A549 (cell line): ENCODE measurements at regions not wholly inside any gene's neighbourhood (a gene's known extent, or its start where the extent isn't known, plus 50 kb on each side); places are given as distances from the start of the nearest gene placed in this dataset.

Source experiments
- ATAC-seq, 2 experiments: fragments of 200-7000 bp in 1 of 2; fragments of >200 bp in 1 of 2; cut with Nextera tagmentation in 1 of 2; cut with Tn5 transposase in 1 of 2; 3 replicates each; pipeline versions ENCODE4 v1.8.0 to v1.9.1; 2018 to 2020; ENCODE audit warnings: mild to moderate bottlenecking in 1 of 2, moderate library complexity in 1 of 2
- CTCF ChIA-PET: fragments of 300-600 bp; sonication (Branson Sonifier 250); formaldehyde crosslinking; extraction: SDS; loops from one replicate; lab custom pipeline; 2021; ENCODE audit warnings: antibody characterized with exemption, inconsistent platforms; lab: Yijun Ruan, JAX
- POLR2A ChIA-PET: fragments of 350-600 bp; formaldehyde crosslinking; extraction: SDS; loops from one replicate; lab custom pipeline; 2021; ENCODE audit warnings: antibody characterized with exemption, inconsistent platforms; lab: Yijun Ruan, JAX
- DNase-seq, 2 experiments: peaks; one replicate each; pipeline versions ENCODE4 v3.0.0 to v3.0.0-alpha.2; 2011 to 2016; ENCODE audit warnings: low read depth in 1 of 2, low spot score in 1 of 2
- FAIRE-seq: peaks from 2 replicates; lab custom pipeline; 2011; peaks lifted over from hg19 to GRCh38; lab: Jason Lieb, UNC
- H3K27ac ChIP-seq, 2 experiments: fragments of >200 bp; sonication (Bioruptor Twin); formaldehyde crosslinking; 3 replicates each; pipeline ENCODE4 v1.5.1; 2016 to 2017
- H3K4me1 ChIP-seq: fragments of >200 bp; sonication (Bioruptor Twin); formaldehyde crosslinking; 3 replicates; pipeline ENCODE4 v1.6.1; 2016
- H3K4me2 ChIP-seq: fragments of >200 bp; sonication (Bioruptor Twin); formaldehyde crosslinking; 3 replicates; pipeline ENCODE4 v1.6.1; 2016
- H3K4me3 ChIP-seq: fragments of >200 bp; sonication (Bioruptor Twin); formaldehyde crosslinking; 3 replicates; pipeline ENCODE4 v1.5.1; 2016
- H3K9me3 ChIP-seq: fragments of >200 bp; sonication (Bioruptor Twin); formaldehyde crosslinking; 3 replicates; pipeline ENCODE4 v1.6.1; 2016
- CHD2 ChIP-seq: fragments of 150-350 bp; IDR thresholded peaks from 2 replicates; pipeline ENCODE4 v1.6.1; 2014; ENCODE audit warnings: low read length; ENCODE audit not compliant: partially characterized antibody
- EHF ChIP-seq: fragments of 250-450 bp; sonication (Bioruptor Pico); IDR thresholded peaks from 2 replicates; pipeline ENCODE4 v1.5.0; 2020; ENCODE audit warnings: mild to moderate bottlenecking
- ESRRA ChIP-seq: fragments of 150-350 bp; IDR thresholded peaks from 2 replicates; pipeline ENCODE4 v1.6.1; 2014; ENCODE audit warnings: mild to moderate bottlenecking, low read length, borderline replicate concordance
- FOXS1 ChIP-seq: fragments of 250-450 bp; sonication (Bioruptor Pico); IDR thresholded peaks from 2 replicates; pipeline ENCODE4 v1.5.0; 2020; ENCODE audit warnings: mild to moderate bottlenecking, moderate library complexity
- HDAC2 ChIP-seq: fragments of 200-600 bp; sonication (generic); IDR thresholded peaks from 2 replicates; pipeline ENCODE4 v1.6.1; 2016
- HEYL ChIP-seq: fragments of 250-450 bp; sonication (Bioruptor Pico); IDR thresholded peaks from 2 replicates; pipeline ENCODE4 v1.8.0; 2021; ENCODE audit warnings: mild to moderate bottlenecking, moderate library complexity
- HOXB13 ChIP-seq: fragments of 250-450 bp; sonication (Bioruptor Pico); IDR thresholded peaks from 2 replicates; pipeline ENCODE4 v1.5.0; 2020; ENCODE audit warnings: low read depth, mild to moderate bottlenecking, moderate library complexity
- JUN ChIP-seq, 2 experiments: fragments of >200 bp; sonication (Bioruptor Twin); formaldehyde crosslinking; IDR thresholded peaks; 2 replicates in 1 of 2; 3 replicates in 1 of 2; pipeline ENCODE4 v1.6.1; 2016 to 2017
- JUNB ChIP-seq: fragments of >200 bp; sonication (Bioruptor Twin); formaldehyde crosslinking; IDR thresholded peaks from 2 replicates; pipeline ENCODE4 v1.6.1; 2016
- KDM1A ChIP-seq: fragments of 200-600 bp; sonication (generic); IDR thresholded peaks from 2 replicates; pipeline ENCODE4 v1.6.1; 2016; ENCODE audit warnings: low read depth, mild to moderate bottlenecking
- KDM5A ChIP-seq: fragments of 200-600 bp; sonication (generic); IDR thresholded peaks from 2 replicates; pipeline ENCODE4 v1.6.1; 2016; ENCODE audit warnings: antibody characterized with exemption, mild to moderate bottlenecking
- MAZ ChIP-seq: fragments of 150-350 bp; IDR thresholded peaks from 2 replicates; pipeline ENCODE4 v1.6.1; 2014; ENCODE audit warnings: antibody characterized with exemption, low read depth, low read length, borderline replicate concordance
- MYC ChIP-seq: IDR thresholded peaks from 2 replicates; pipeline ENCODE4 v1.6.1; 2012; ENCODE audit warnings: mild to moderate bottlenecking, inconsistent platforms, low read length, improper control_type of control experiment, borderline replicate concordance
- NR3C1 ChIP-seq: fragments of >200 bp; sonication (Bioruptor Twin); formaldehyde crosslinking; IDR thresholded peaks from 3 replicates; pipeline ENCODE4 v1.6.1; 2017
- PHF8 ChIP-seq: fragments of 200-600 bp; sonication (generic); IDR thresholded peaks from 2 replicates; pipeline ENCODE4 v1.6.1; 2016; ENCODE audit warnings: low read depth, mild to moderate bottlenecking, antibody characterized with exemption, moderate library complexity, borderline replicate concordance
- POLR2A ChIP-seq: IDR thresholded peaks from 2 replicates; pipeline ENCODE4 v1.6.1; 2012; ENCODE audit warnings: mild to moderate bottlenecking, low read length
- POLR2AphosphoS2 ChIP-seq: conservative IDR thresholded peaks from 2 replicates; pipeline ENCODE4 v1.6.1; 2012; ENCODE audit warnings: low read length, improper control_type of control experiment, inconsistent platforms
- RAD21 ChIP-seq, 2 experiments: fragments of >200 bp in 1 of 2; sonication (Bioruptor Twin) in 1 of 2; formaldehyde crosslinking in 1 of 2; IDR thresholded peaks in 1 of 2; conservative IDR thresholded peaks in 1 of 2; 2 replicates in 1 of 2; 3 replicates in 1 of 2; pipeline ENCODE4 v1.6.1; 2012 to 2018; ENCODE audit warnings: inconsistent platforms in 1 of 2
- RCOR1 ChIP-seq: fragments of 150-350 bp; IDR thresholded peaks from 2 replicates; pipeline ENCODE4 v1.6.1; 2014; ENCODE audit warnings: antibody characterized with exemption, low read length, low read depth
- RFX5 ChIP-seq: fragments of 450-650 bp; IDR thresholded peaks from 2 replicates; pipeline ENCODE4 v1.7.1; 2014; ENCODE audit warnings: antibody characterized with exemption, mild to moderate bottlenecking, moderate library complexity
- TFCP2L1 ChIP-seq: fragments of 250-450 bp; sonication (Bioruptor Pico); IDR thresholded peaks from 2 replicates; pipeline ENCODE4 v1.5.0; 2021; ENCODE audit warnings: mild to moderate bottlenecking
- TP53 ChIP-seq: fragments of 250-450 bp; sonication (Bioruptor Pico); IDR thresholded peaks from 2 replicates; pipeline ENCODE4 v1.5.0; 2021; ENCODE audit warnings: mild to moderate bottlenecking, moderate library complexity
- ZFP36 ChIP-seq: fragments of 450-650 bp; IDR thresholded peaks from 2 replicates; pipeline ENCODE4 v1.6.1; 2014; ENCODE audit warnings: borderline replicate concordance; ENCODE audit not compliant: partially characterized antibody
- WGBS: methylation state at CpG from one replicate; pipeline ENCODE4 v1.1.6; 2017; ENCODE audit errors: missing lambda C conversion rate; 5-methylcytosine and 5-hydroxymethylcytosine counted together
- TF ChIP-seq, protein P1 (sequence below): IDR thresholded peaks from 2 replicates; pipeline ENCODE4 v1.6.1; 2012
- TF ChIP-seq, protein P2 (sequence below): fragments of 250-450 bp; sonication (Bioruptor Pico); IDR thresholded peaks from 2 replicates; pipeline ENCODE4 v1.5.0; 2021; ENCODE audit warnings: mild to moderate bottlenecking, moderate library complexity, borderline replicate concordance
- TF ChIP-seq, protein P3 (sequence below): fragments of >200 bp; sonication (Bioruptor Twin); formaldehyde crosslinking; IDR thresholded peaks from 2 replicates; pipeline ENCODE4 v1.6.1; 2016
- TF ChIP-seq, protein P4 (sequence below): fragments of >200 bp; sonication (Bioruptor Twin); formaldehyde crosslinking; IDR thresholded peaks from 3 replicates; pipeline ENCODE4 v1.5.1; 2016
- TF ChIP-seq, protein P5 (sequence below): fragments of 450-650 bp; IDR thresholded peaks from 2 replicates; pipeline ENCODE4 v1.6.1; 2014; ENCODE audit warnings: antibody characterized with exemption

DNA sequence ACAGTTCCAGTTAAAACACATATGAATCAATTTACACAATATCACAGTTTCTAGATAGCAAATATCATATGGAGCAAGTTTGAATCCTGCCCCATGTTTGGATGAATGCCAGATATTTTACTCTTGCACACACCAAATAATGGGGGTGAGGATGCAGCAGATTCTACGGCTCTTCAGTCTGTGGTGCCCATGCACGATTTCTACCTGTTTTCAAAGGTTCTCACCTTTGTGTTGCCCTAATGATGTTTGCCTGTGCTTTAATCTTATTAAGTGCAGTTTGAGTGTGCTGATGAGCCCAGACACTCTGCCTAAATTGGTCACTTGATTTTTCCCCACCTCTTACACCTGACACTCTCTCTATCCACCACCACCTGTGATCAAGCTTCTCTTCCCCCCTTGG is 119.6 kb downstream of the NPY start:
- TF ChIP-seq MAZ (no peak), TFCP2L1 (CRISPR knock-in tag) (no peak), TP53 (CRISPR knock-in tag) (no peak), POLR2A (no peak), PHF8 (no peak), MYC (no peak)
- TF ChIP-seq, protein P1, sequence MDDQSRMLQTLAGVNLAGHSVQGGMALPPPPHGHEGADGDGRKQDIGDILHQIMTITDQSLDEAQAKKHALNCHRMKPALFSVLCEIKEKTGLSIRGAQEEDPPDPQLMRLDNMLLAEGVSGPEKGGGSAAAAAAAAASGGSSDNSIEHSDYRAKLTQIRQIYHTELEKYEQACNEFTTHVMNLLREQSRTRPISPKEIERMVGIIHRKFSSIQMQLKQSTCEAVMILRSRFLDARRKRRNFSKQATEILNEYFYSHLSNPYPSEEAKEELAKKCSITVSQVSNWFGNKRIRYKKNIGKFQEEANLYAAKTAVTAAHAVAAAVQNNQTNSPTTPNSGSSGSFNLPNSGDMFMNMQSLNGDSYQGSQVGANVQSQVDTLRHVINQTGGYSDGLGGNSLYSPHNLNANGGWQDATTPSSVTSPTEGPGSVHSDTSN, result no peak
- ATAC-seq (no peak), FAIRE-seq (no peak), DNase-seq (no peak)
- H3K4me3 ChIP-seq, result no peak overlapping the region
- H3K27ac ChIP-seq, result no peak overlapping the region
- no peaks in the 10 kb centered on the region for H3K9me3 ChIP-seq
- ChIA-PET POLR2A (no interaction called here), CTCF (interaction anchor here (1.0 kb wide), 1 partner anchor 690 kb away, joined by 3 read pairs; no protein-coding TSS in a partner anchor)
- H3K4me1 ChIP-seq, result 0 out of 3 replicates have a peak, but pooled peaks cover 6% of the 10 kb centered on the region
- no peak overlapping the region for H3K4me2 ChIP-seq
- whole genome bisulfite sequencing, result 63% methylated on average over 2 of the region's 2 CpGs

DNA sequence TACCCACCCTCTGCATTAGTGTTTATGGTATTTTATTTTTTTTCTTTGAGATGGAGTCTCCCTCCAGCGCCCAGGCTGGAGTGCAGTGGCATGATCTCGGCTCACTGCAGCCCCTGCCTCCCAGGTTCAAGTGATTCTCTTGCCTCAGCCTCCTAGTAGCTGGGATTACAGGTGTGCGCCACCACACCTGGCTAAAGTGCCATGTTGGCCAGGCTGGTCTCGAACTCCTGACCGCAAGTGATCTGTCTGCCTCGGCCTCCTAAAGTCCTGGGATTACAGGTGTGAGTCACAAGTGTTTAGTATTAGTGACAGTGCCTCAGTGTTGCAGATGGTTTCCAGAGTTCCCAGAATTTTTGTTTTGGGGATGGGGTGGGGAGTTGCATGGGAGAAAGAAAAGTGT is 120.3 kb downstream of the NPY start:
- Histone ChIP-seq H3K4me1 (0 out of 3 replicates have a peak, but pooled peaks cover 6% of the 10 kb centered on the region), H3K9me3 (no peaks in the 10 kb centered on the region), H3K4me3 (no peak overlapping the region), H3K27ac (no peak overlapping the region), H3K4me2 (no peak overlapping the region)
- WGBS, result 48% methylated on average over 5 of the region's 6 CpGs
- TF ChIP-seq HEYL (no peak), RCOR1 (no peak), JUN (IDR thresholded peaks at IDR 0.05) (no peak), HOXB13 (CRISPR knock-in tag) (no peak), RAD21 (conservative IDR thresholded peaks at IDR 0.05 in 1 of 2, IDR thresholded peaks at IDR 0.05 in 1 of 2) (no peak)
- TF ChIP-seq, protein P2, sequence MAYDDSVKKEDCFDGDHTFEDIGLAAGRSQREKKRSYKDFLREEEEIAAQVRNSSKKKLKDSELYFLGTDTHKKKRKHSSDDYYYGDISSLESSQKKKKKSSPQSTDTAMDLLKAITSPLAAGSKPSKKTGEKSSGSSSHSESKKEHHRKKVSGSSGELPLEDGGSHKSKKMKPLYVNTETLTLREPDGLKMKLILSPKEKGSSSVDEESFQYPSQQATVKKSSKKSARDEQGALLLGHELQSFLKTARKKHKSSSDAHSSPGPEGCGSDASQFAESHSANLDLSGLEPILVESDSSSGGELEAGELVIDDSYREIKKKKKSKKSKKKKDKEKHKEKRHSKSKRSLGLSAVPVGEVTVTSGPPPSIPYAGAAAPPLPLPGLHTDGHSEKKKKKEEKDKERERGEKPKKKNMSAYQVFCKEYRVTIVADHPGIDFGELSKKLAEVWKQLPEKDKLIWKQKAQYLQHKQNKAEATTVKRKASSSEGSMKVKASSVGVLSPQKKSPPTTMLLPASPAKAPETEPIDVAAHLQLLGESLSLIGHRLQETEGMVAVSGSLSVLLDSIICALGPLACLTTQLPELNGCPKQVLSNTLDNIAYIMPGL (CRISPR knock-in tag), result no peak
- TF ChIP-seq, protein P3, sequence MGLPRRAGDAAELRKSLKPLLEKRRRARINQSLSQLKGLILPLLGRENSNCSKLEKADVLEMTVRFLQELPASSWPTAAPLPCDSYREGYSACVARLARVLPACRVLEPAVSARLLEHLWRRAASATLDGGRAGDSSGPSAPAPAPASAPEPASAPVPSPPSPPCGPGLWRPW, result no peak
- ChIA-PET POLR2A (no interaction called here), CTCF (interaction anchor here (1.0 kb wide), 1 partner anchor 690 kb away, joined by 3 read pairs; no protein-coding TSS in a partner anchor)
- FAIRE-seq (no peak), DNase-seq (no peak), ATAC-seq (no peak)

DNA sequence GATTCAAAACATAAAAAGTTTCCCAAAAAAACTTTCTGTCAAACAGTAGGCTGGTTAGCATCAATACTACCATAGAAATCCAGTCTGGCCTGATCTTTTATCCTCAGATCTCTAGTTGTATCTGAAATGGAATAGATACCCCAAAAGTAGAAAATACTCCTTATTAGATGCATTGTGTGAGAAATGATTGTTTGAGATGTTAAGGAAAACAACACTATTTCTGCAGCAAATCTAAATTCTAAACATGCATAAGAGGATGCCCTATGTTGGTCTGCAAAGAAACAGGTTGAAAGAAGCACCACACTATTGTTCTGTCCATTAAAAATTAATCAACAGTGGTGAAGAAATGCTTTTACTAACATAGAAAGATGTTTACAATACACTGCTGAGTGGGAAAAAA is 121.0 kb downstream of the NPY start:
- Histone ChIP-seq H3K4me1 (0 out of 3 replicates have a peak, but pooled peaks cover 6% of the 10 kb centered on the region), H3K4me3 (no peak overlapping the region), H3K4me2 (no peak overlapping the region), H3K9me3 (no peaks in the 10 kb centered on the region), H3K27ac (no peak overlapping the region)
- FAIRE-seq (no peak), ATAC-seq (no peak), DNase-seq (no peak)
- ChIA-PET POLR2A (no interaction called here), CTCF (no interaction called here)
- TF ChIP-seq CHD2 (no peak), JUNB (no peak), NR3C1 (no peak), KDM1A (no peak), JUN (IDR thresholded peaks at IDR 0.05) (no peak), POLR2A (no peak), RFX5 (no peak), POLR2AphosphoS2 (no peak), ZFP36 (no peak), FOXS1 (CRISPR knock-in tag) (no peak), HDAC2 (no peak), ESRRA (no peak), EHF (no peak), KDM5A (no peak)
- TF ChIP-seq, protein P1, result no peak
- TF ChIP-seq, protein P4, sequence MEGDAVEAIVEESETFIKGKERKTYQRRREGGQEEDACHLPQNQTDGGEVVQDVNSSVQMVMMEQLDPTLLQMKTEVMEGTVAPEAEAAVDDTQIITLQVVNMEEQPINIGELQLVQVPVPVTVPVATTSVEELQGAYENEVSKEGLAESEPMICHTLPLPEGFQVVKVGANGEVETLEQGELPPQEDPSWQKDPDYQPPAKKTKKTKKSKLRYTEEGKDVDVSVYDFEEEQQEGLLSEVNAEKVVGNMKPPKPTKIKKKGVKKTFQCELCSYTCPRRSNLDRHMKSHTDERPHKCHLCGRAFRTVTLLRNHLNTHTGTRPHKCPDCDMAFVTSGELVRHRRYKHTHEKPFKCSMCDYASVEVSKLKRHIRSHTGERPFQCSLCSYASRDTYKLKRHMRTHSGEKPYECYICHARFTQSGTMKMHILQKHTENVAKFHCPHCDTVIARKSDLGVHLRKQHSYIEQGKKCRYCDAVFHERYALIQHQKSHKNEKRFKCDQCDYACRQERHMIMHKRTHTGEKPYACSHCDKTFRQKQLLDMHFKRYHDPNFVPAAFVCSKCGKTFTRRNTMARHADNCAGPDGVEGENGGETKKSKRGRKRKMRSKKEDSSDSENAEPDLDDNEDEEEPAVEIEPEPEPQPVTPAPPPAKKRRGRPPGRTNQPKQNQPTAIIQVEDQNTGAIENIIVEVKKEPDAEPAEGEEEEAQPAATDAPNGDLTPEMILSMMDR, result no peak
- TF ChIP-seq, protein P5, sequence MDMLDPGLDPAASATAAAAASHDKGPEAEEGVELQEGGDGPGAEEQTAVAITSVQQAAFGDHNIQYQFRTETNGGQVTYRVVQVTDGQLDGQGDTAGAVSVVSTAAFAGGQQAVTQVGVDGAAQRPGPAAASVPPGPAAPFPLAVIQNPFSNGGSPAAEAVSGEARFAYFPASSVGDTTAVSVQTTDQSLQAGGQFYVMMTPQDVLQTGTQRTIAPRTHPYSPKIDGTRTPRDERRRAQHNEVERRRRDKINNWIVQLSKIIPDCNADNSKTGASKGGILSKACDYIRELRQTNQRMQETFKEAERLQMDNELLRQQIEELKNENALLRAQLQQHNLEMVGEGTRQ, result no peak
